ENCODE measurements at regions not wholly inside any gene's neighbourhood (a gene's known extent, or its start where the extent isn't known, plus 50 kb on each side); places are given as distances from the start of the nearest gene placed in this dataset.

- DNase-seq (ENCODE audit: low spot score) = no peak
These were observed 1683.2 kb upstream of the SLC39A10 start for GRCh38 chr2:193973781-193974180.

GRCh38 chr2:193966590-193966989, 1690.4 kb upstream of the SLC39A10 start:
- peak; percentile 64 for DNase-seq (ENCODE audit: low spot score)

- no peak for DNase-seq (ENCODE audit: low spot score)
These were observed 1691.8 kb upstream of the SLC39A10 start for GRCh38 chr2:193965263-193965662.

- peak; percentile 37 for DNase-seq (ENCODE audit: low spot score)
These were observed 1693.4 kb upstream of the SLC39A10 start for GRCh38 chr2:193963472-193964119.

GRCh38 chr2:193946806-193947205, 1710.2 kb upstream of the SLC39A10 start:
- DNase-seq (ENCODE audit: low spot score) = no peak

- no peak for DNase-seq (ENCODE audit: low spot score)
These were observed 1713.5 kb upstream of the SLC39A10 start for GRCh38 chr2:193943406-193943960.

GRCh38 chr2:193935114-193935513, 1721.9 kb upstream of the SLC39A10 start:
- no peak for DNase-seq (ENCODE audit: low spot score)

- no peak for DNase-seq (ENCODE audit: low spot score)
These were observed 1727.9 kb upstream of the SLC39A10 start for GRCh38 chr2:193929131-193929530.

- no peak for DNase-seq (ENCODE audit: low spot score)
These were observed 1712.8 kb upstream of the TMEFF2 start for GRCh38 chr2:193907561-193907960.

GRCh38 chr2:193900292-193900691, 1705.6 kb upstream of the TMEFF2 start:
- DNase-seq (ENCODE audit: low spot score) = no peak

GRCh38 chr2:193895226-193895625, 1700.5 kb upstream of the TMEFF2 start:
- no peak for DNase-seq (ENCODE audit: low spot score)

- no peak for DNase-seq (ENCODE audit: low spot score)
These were observed 1699.3 kb upstream of the TMEFF2 start for GRCh38 chr2:193894081-193894480.

- DNase-seq (ENCODE audit: low spot score) = no peak
These were observed 1696.3 kb upstream of the TMEFF2 start for GRCh38 chr2:193891023-193891422.

GRCh38 chr2:193885419-193885818, 1690.7 kb upstream of the TMEFF2 start:
- no peak for DNase-seq (ENCODE audit: low spot score)

- DNase-seq (ENCODE audit: low spot score) = no peak
These were observed 1689.1 kb upstream of the TMEFF2 start for GRCh38 chr2:193883820-193884219.

GRCh38 chr2:193876980-193877379, 1682.2 kb upstream of the TMEFF2 start:
- no peak for DNase-seq (ENCODE audit: low spot score)

- no peak for DNase-seq (ENCODE audit: low spot score)
These were observed 1674.8 kb upstream of the TMEFF2 start for GRCh38 chr2:193869564-193869963.

- no peak for DNase-seq (ENCODE audit: low spot score)
These were observed 1674.1 kb upstream of the TMEFF2 start for GRCh38 chr2:193868833-193869232.

- DNase-seq (ENCODE audit: low spot score) = no peak
These were observed 1673.4 kb upstream of the TMEFF2 start for GRCh38 chr2:193868132-193868531.

- DNase-seq (ENCODE audit: low spot score) = no peak
These were observed 1672.7 kb upstream of the TMEFF2 start for GRCh38 chr2:193867454-193867853.

GRCh38 chr2:193861557-193861956, 1666.8 kb upstream of the TMEFF2 start:
- DNase-seq (ENCODE audit: low spot score) = no peak

GRCh38 chr2:193847991-193848390, 1653.3 kb upstream of the TMEFF2 start:
- DNase-seq (ENCODE audit: low spot score) = no peak

GRCh38 chr2:193847130-193847529, 1652.4 kb upstream of the TMEFF2 start:
- no peak for DNase-seq (ENCODE audit: low spot score)

- no peak for DNase-seq (ENCODE audit: low spot score)
These were observed 1650.9 kb upstream of the TMEFF2 start for GRCh38 chr2:193845604-193846003.

All from SW480 (cell line).